K562 (cell line): ENCODE measurements at regions not wholly inside any gene's neighbourhood (a gene's known extent, or its start where the extent isn't known, plus 50 kb on each side); places are given as distances from the start of the nearest gene placed in this dataset.

Source experiments
- ATAC-seq: fragments of 200-7000 bp; cut with Tn5 transposase; 3 replicates; pipeline ENCODE4 v1.9.1; 2020; ENCODE audit warnings: moderate library complexity
- BruUV-seq: library from RNA; stranded (reverse); fragments of 400-500 nt; replicated peaks from 2 replicates; lab custom pipeline; 2021; lab: Mats Ljungman, UMichigan
- CTCF ChIA-PET: fragments of 300-600 bp; formaldehyde crosslinking; extraction: SDS; loops from one replicate; lab custom pipeline; 2021; ENCODE audit warnings: low intra/inter-chr PET ratio; lab: Yijun Ruan, JAX
- POLR2A ChIA-PET: fragments of 300-600, 350-650 bp; sonication (Branson Sonifier 250); formaldehyde crosslinking; extraction: SDS; loops from one replicate; lab custom pipeline; 2021; ENCODE audit warnings: antibody characterized with exemption, inconsistent platforms; lab: Yijun Ruan, JAX
- DNase-seq, 4 experiments: peaks; one replicate each; pipeline versions ENCODE4 v3.0.0 to v3.0.0-alpha.2; 2011 to 2018; ENCODE audit warnings: low spot score in 3 of 4, mixed read lengths in 3 of 4; ENCODE audit errors: extremely low read depth in 1 of 4
- FAIRE-seq: peaks from 2 replicates; lab custom pipeline; 2011; peaks lifted over from hg19 to GRCh38; lab: Jason Lieb, UNC
- H2AFZ ChIP-seq: 2 replicates; pipeline ENCODE4 v1.6.0; 2011; ENCODE audit warnings: low read depth, low read length, control low read depth, inconsistent platforms
- H3K27ac ChIP-seq: fragments of 200-600 bp; 3 replicates; pipeline ENCODE4 v1.8.0; 2011; ENCODE audit warnings: low read depth, mild to moderate bottlenecking, control low read depth, inconsistent platforms, low read length, moderate library complexity, mixed read lengths; ENCODE audit errors: extremely low read depth
- H3K27me3 ChIP-seq, 2 experiments: fragments of 300-600 bp in 1 of 2; 2 replicates in 1 of 2; 3 replicates in 1 of 2; pipeline versions ENCODE4 v1.6.0 to v1.8.0; 2011; ENCODE audit warnings: inconsistent platforms in 2 of 2, low read length in 2 of 2, mild to moderate bottlenecking in 1 of 2, mixed read lengths in 1 of 2, moderate library complexity in 1 of 2; ENCODE audit not compliant: control insufficient read depth in 2 of 2, insufficient read depth in 2 of 2
- H3K36me3 ChIP-seq: fragments of 300-600 bp; 3 replicates; pipeline ENCODE4 v1.8.0; 2011; ENCODE audit warnings: mild to moderate bottlenecking, low read length, inconsistent platforms; ENCODE audit not compliant: control insufficient read depth, insufficient read depth
- H3K4me1 ChIP-seq, 2 experiments: fragments of 200-600 bp in 1 of 2; replicated peaks in 1 of 2; 2 replicates in 1 of 2; 3 replicates in 1 of 2; pipeline versions ENCODE4 v1.5.1 to v1.8.0; 2011; ENCODE audit warnings: inconsistent platforms in 2 of 2, low read length in 2 of 2, mild to moderate bottlenecking in 1 of 2, mixed read lengths in 1 of 2, moderate library complexity in 1 of 2; ENCODE audit not compliant: control insufficient read depth in 2 of 2, insufficient read depth in 2 of 2
- H3K4me2 ChIP-seq: 2 replicates; pipeline ENCODE4 v1.6.1; 2011; ENCODE audit warnings: low read length, control low read depth, inconsistent platforms, mixed read lengths; ENCODE audit not compliant: insufficient read depth
- H3K4me3 ChIP-seq: fragments of 200-600 bp; sonication (generic), shearing (Covaris generic); 2 replicates; pipeline ENCODE4 v1.5.1; 2016; ENCODE audit warnings: control low read depth, inconsistent platforms
- H3K79me2 ChIP-seq: fragments of 200-600 bp; 3 replicates; pipeline ENCODE4 v1.8.0; 2011; ENCODE audit warnings: low read length, inconsistent platforms; ENCODE audit not compliant: control insufficient read depth, insufficient read depth
- H3K9ac ChIP-seq, 2 experiments: 2 replicates each; pipeline versions ENCODE4 v1.6.0 to v1.6.1; 2011; ENCODE audit warnings: low read depth in 2 of 2, low read length in 2 of 2, control low read depth in 1 of 2, inconsistent platforms in 1 of 2, mild to moderate bottlenecking in 1 of 2, mixed read lengths in 1 of 2; ENCODE audit not compliant: insufficient read depth in 1 of 2
- H3K9me1 ChIP-seq: one replicate; pipeline ENCODE4 v1.6.0; 2011; ENCODE audit warnings: inconsistent platforms, mild to moderate bottlenecking, low read length, moderate library complexity; ENCODE audit not compliant: control insufficient read depth, insufficient read depth
- H3K9me3 ChIP-seq: replicated peaks from 2 replicates; pipeline ENCODE4 v1.5.1; 2011; ENCODE audit warnings: low read depth, low read length, inconsistent platforms; ENCODE audit not compliant: control insufficient read depth, insufficient read depth
- H4K20me1 ChIP-seq: replicated peaks from 2 replicates; pipeline ENCODE4 v1.6.1; 2011; ENCODE audit warnings: low read length, inconsistent platforms, mixed read lengths; ENCODE audit not compliant: control insufficient read depth, insufficient read depth
- BMI1 ChIP-seq: fragments of 150-350 bp; IDR thresholded peaks from 2 replicates; pipeline ENCODE4 v1.6.1; 2014; ENCODE audit warnings: low read length
- CLOCK ChIP-seq: fragments of 250-450 bp; sonication (Bioruptor Pico); IDR thresholded peaks from 2 replicates; pipeline ENCODE4 v1.4.0; 2020; ENCODE audit warnings: mild to moderate bottlenecking, moderate library complexity, borderline replicate concordance
- CSDE1 ChIP-seq, 2 experiments: fragments of 450-650 bp; IDR thresholded peaks; 2 replicates each; pipeline ENCODE4 v1.6.1; 2016; ENCODE audit warnings: mild to moderate bottlenecking in 1 of 2
- DACH1 ChIP-seq: fragments of 450-650 bp; IDR thresholded peaks from 2 replicates; pipeline ENCODE4 v1.6.1; 2018; ENCODE audit not compliant: partially characterized antibody
- FOXJ2 ChIP-seq: fragments of 200-800 bp; sonication (Bioruptor generic); IDR thresholded peaks from 2 replicates; pipeline ENCODE4 v1.6.1; 2016; ENCODE audit warnings: missing genetic modification characterization, missing compliant biosample characterization
- ILK ChIP-seq: fragments of 450-650 bp; IDR thresholded peaks from 2 replicates; pipeline ENCODE4 v1.6.1; 2016; ENCODE audit warnings: missing genetic modification characterization, low read depth, mild to moderate bottlenecking, missing compliant biosample characterization, moderate library complexity, borderline replicate concordance
- MCM2 ChIP-seq: fragments of 450-650 bp; IDR thresholded peaks from 2 replicates; pipeline ENCODE4 v1.6.1; 2017; ENCODE audit warnings: low read depth, mild to moderate bottlenecking
- RBM22 ChIP-seq: fragments of 200-400 bp; formaldehyde crosslinking; IDR thresholded peaks from 2 replicates; pipeline ENCODE4 v1.6.1; 2018; ENCODE audit warnings: low read length, low read depth; ENCODE audit not compliant: poor library complexity, severe bottlenecking
- RFX5 ChIP-seq: IDR thresholded peaks from 2 replicates; pipeline ENCODE4 v1.6.1; 2011; ENCODE audit warnings: low read depth, mild to moderate bottlenecking, improper control_type of control experiment, low read length
- SETDB1 ChIP-seq: IDR thresholded peaks from one replicate; pipeline ENCODE4 v1.6.1; 2012; ENCODE audit warnings: low read length, control low read depth, inconsistent platforms
- TAF7 ChIP-seq: fragments of 450-650 bp; IDR thresholded peaks from 2 replicates; pipeline ENCODE4 v1.6.1; 2016; ENCODE audit warnings: missing genetic modification characterization, missing compliant biosample characterization
- TAF9B ChIP-seq: fragments of 450-650 bp; IDR thresholded peaks from 2 replicates; pipeline ENCODE4 v1.6.1; 2018; ENCODE audit warnings: mild to moderate bottlenecking; ENCODE audit not compliant: partially characterized antibody
- TCF7 ChIP-seq: sonication (generic); IDR thresholded peaks from 2 replicates; pipeline ENCODE4 v1.6.1; 2016; ENCODE audit warnings: antibody characterized with exemption, borderline replicate concordance
- THRAP3 ChIP-seq: fragments of 450-650 bp; IDR thresholded peaks from 2 replicates; pipeline ENCODE4 v1.6.1; 2016; ENCODE audit warnings: mild to moderate bottlenecking, inconsistent platforms, borderline replicate concordance
- YBX1 ChIP-seq: fragments of 450-650 bp; IDR thresholded peaks from 2 replicates; pipeline ENCODE4 v1.7.1; 2016; ENCODE audit warnings: mild to moderate bottlenecking
- ZNF347 ChIP-seq: fragments of 450-650 bp; formaldehyde crosslinking; IDR thresholded peaks from 2 replicates; pipeline ENCODE4 v1.4.0; 2020; ENCODE audit warnings: low read depth, mild to moderate bottlenecking, moderate library complexity
- WGBS: fragments of 100-300 bp; shearing (Covaris generic); methylation state at CpG from one replicate; pipeline ENCODE4 v1.1.6; 2016; ENCODE audit warnings: low coverage, mixed read lengths; ENCODE audit not compliant: insufficient coverage; ENCODE audit errors: missing lambda C conversion rate; 5-methylcytosine and 5-hydroxymethylcytosine counted together
- in situ Hi-C: fragments of 300-500 bp; cut with MboI; formaldehyde crosslinking; loops from 4 replicates; pipeline ENCODE4 v1.15.0; 2018; ENCODE audit warnings: inconsistent platforms, mixed read lengths
- intact Hi-C: fragments of 100-400 bp; cut with micrococcal nuclease; formaldehyde crosslinking; loops from 2 replicates; pipeline ENCODE4 v1.14.2; 2022

- Histone ChIP-seq H3K9ac (no peak overlapping the region), H3K4me2 (no peak overlapping the region), H3K9me3 (no peaks in the 10 kb centered on the region), H3K27me3 (no peaks in the 10 kb centered on the region), H3K27ac (no peak overlapping the region), H3K9me1 (no peaks in the 10 kb centered on the region), H3K4me3 (no peak overlapping the region), H4K20me1 (no peaks in the 10 kb centered on the region), H3K4me1 (no peaks in the 10 kb centered on the region), H3K79me2 (no peaks in the 10 kb centered on the region), H3K36me3 (no peaks in the 10 kb centered on the region), H2AFZ (no peak overlapping the region)
- TF ChIP-seq ILK (tag) = no peak
- no peak for TF ChIP-seq CSDE1 (IDR thresholded peaks at IDR 0.05)
- TF ChIP-seq TAF7 (tag) = no peak
- no peak for TF ChIP-seq SETDB1
- no peak for TF ChIP-seq FOXJ2
- TF ChIP-seq YBX1 = no peak
- TF ChIP-seq DACH1 = no peak
- no peak for TF ChIP-seq CLOCK (CRISPR knock-in tag)
- no peak for TF ChIP-seq RFX5
- TF ChIP-seq MCM2 = no peak
- no peak for TF ChIP-seq THRAP3
- no peak for TF ChIP-seq BMI1
- TF ChIP-seq TCF7 = no peak
- no peak for TF ChIP-seq RBM22
- TF ChIP-seq ZNF347 = no peak
- TF ChIP-seq TAF9B = no peak
- under 1% methylated on average over 4 of the region's 4 CpGs for WGBS
- FAIRE-seq = no peak
- ChIA-PET POLR2A (no interaction called here), CTCF (no interaction called here)
- DNase-seq = no peak
- intact Hi-C loops (no loop called here), in situ Hi-C loops (no loop called here)
- ATAC-seq = no peak
- no TSS peak for BruUV-seq
Observed at GRCh38 chr6:156154896-156155295, 622.3 kb upstream of the ARID1B start.
